ENCODE measurements at regions not wholly inside any gene's neighbourhood (a gene's known extent, or its start where the extent isn't known, plus 50 kb on each side); places are given as distances from the start of the nearest gene placed in this dataset.

DNA sequence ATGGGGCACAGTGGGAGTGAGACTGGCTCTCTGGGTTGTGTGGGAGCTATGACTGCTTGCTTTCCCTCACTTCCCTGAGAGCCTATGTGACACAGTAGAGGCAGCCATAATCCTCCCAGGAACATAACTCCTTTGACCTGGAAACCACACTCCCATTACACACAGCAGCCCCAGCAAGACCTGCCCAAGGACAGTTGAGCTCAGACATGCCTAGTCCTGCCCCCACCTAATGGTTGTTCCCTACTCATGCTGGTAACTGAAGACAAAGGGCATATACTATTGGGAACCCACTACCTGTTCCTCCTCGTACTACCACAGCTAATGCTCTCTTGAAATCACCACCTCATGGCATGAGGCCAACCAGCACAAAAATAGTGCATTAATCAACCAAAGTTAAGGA is 550.4 kb upstream of the ARPP21 start:
- TF ChIP-seq, protein P1, sequence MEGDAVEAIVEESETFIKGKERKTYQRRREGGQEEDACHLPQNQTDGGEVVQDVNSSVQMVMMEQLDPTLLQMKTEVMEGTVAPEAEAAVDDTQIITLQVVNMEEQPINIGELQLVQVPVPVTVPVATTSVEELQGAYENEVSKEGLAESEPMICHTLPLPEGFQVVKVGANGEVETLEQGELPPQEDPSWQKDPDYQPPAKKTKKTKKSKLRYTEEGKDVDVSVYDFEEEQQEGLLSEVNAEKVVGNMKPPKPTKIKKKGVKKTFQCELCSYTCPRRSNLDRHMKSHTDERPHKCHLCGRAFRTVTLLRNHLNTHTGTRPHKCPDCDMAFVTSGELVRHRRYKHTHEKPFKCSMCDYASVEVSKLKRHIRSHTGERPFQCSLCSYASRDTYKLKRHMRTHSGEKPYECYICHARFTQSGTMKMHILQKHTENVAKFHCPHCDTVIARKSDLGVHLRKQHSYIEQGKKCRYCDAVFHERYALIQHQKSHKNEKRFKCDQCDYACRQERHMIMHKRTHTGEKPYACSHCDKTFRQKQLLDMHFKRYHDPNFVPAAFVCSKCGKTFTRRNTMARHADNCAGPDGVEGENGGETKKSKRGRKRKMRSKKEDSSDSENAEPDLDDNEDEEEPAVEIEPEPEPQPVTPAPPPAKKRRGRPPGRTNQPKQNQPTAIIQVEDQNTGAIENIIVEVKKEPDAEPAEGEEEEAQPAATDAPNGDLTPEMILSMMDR (IDR thresholded peaks at IDR 0.05; ENCODE audit: unreplicated experiment): no peak
- Mint-ChIP-seq H3K4me3 (ENCODE audit: low read depth) (no peak overlapping the region), H3K27ac (no peak overlapping the region), H3K4me1 (ENCODE audit: low read depth) (no peaks in the 10 kb centered on the region), H3K9me3 (ENCODE audit: low read depth) (peaks cover 32% of the 10 kb centered on the region), H3K27me3 (no peaks in the 10 kb centered on the region), H3K36me3 (ENCODE audit: insufficient read depth) (no peaks in the 10 kb centered on the region)
- no peak for DNase-seq (ENCODE audit: low spot score, unreplicated experiment)

DNA sequence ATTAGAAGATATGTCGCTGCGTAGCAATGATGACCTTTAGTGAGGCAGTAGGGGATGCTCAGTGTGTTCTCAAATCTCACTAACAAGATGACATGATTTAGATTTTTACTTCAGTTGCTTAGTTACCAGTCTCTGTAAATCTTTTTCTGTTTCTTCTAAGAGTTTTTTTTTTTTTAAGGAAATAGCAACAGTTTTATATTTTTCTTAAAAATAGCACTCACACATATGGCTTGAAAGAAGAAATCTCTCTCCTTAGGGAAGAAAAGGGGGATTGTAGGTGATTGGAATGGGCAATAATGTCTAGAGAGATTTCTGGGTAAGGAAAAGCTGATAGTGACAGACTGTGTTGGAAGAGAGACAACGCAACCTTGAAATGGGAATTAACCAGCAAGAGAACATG is 524.6 kb upstream of the ARPP21 start:
- TF ChIP-seq, protein P1 (IDR thresholded peaks at IDR 0.05; ENCODE audit: unreplicated experiment): no peak
- no peaks in the 10 kb centered on the region for H3K9me3 Mint-ChIP-seq (ENCODE audit: low read depth)
- H3K36me3 Mint-ChIP-seq (ENCODE audit: insufficient read depth): no peaks in the 10 kb centered on the region
- no peaks in the 10 kb centered on the region for H3K4me1 Mint-ChIP-seq (ENCODE audit: low read depth)
- no peak overlapping the region for H3K4me3 Mint-ChIP-seq (ENCODE audit: low read depth)
- H3K27ac Mint-ChIP-seq: no peak overlapping the region
- H3K27me3 Mint-ChIP-seq: no peaks in the 10 kb centered on the region
- no peak for DNase-seq (ENCODE audit: low spot score, unreplicated experiment)

DNA sequence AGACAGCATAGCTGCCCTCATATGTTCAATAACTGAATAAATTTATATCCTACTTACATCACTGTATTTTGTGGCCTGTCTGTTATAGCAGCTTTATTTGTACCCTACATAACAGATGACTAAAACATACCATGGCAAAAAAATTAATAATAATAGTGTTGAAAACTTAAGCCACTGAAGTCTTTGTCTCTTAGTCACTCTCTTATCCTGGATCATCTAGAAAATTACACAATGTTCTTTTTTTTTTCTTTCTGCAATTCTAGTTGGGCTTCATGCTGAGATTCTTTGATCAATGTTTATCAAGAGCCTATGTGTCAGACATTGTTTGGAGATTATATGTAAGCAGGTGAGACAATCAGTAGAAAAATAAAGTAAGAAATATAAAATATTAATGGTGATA is 519.3 kb upstream of the ARPP21 start:
- DNase-seq (ENCODE audit: low spot score, unreplicated experiment): no peak
- Mint-ChIP-seq H3K27ac (no peak overlapping the region), H3K36me3 (ENCODE audit: insufficient read depth) (no peaks in the 10 kb centered on the region), H3K27me3 (no peaks in the 10 kb centered on the region), H3K4me1 (ENCODE audit: low read depth) (no peaks in the 10 kb centered on the region), H3K4me3 (ENCODE audit: low read depth) (no peak overlapping the region), H3K9me3 (ENCODE audit: low read depth) (no peaks in the 10 kb centered on the region)
- TF ChIP-seq, protein P1 (IDR thresholded peaks at IDR 0.05; ENCODE audit: unreplicated experiment): no peak

DNA sequence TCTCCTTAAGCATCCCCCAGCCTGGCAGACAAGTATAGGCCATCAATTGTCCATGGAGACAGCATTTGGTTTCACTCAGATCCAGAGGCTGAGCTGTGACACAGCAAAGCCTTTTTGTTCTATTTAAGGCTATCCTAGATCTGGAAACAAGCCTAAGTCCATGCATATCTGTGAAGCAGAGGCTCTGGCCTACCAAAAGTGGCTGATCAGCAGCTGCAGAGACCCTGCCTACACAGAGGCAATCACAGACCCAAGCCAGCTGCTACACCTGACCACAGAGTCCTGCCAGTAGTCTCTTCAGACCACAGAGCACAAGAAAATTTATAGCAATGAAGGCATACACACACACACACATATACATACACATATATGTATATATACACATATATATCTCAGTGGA is 501.7 kb upstream of the ARPP21 start:
- Mint-ChIP-seq H3K27ac (no peak overlapping the region), H3K27me3 (no peaks in the 10 kb centered on the region), H3K9me3 (ENCODE audit: low read depth) (peaks cover 4% of the 10 kb centered on the region), H3K36me3 (ENCODE audit: insufficient read depth) (no peaks in the 10 kb centered on the region), H3K4me3 (ENCODE audit: low read depth) (no peak overlapping the region), H3K4me1 (ENCODE audit: low read depth) (no peaks in the 10 kb centered on the region)
- TF ChIP-seq, protein P1 (IDR thresholded peaks at IDR 0.05; ENCODE audit: unreplicated experiment): no peak
- DNase-seq (ENCODE audit: low spot score, unreplicated experiment): no peak

DNA sequence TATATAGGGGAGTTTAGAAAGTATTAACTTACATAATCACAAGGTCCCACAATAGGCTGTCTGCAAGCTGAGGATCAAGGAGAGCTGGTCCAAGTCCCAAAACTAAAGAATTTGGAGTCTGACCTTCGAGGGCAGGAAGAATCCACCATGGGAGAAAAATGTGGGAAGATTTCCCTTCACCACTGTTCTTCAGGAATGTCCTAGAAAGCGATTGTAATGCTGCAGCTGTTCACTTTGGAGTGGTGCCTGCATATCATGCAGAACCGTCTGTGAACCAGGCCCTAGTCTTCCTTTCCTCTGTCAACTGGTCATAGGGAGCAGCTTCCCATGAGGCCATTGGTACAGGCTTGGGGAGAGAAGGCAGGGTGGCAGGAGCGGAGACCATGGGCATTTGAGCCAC is 497.9 kb upstream of the ARPP21 start:
- H3K27me3 Mint-ChIP-seq: no peaks in the 10 kb centered on the region
- peaks cover 7% of the 10 kb centered on the region for H3K9me3 Mint-ChIP-seq (ENCODE audit: low read depth)
- no peak overlapping the region for H3K27ac Mint-ChIP-seq
- H3K4me3 Mint-ChIP-seq (ENCODE audit: low read depth): no peak overlapping the region
- H3K4me1 Mint-ChIP-seq (ENCODE audit: low read depth): no peaks in the 10 kb centered on the region
- TF ChIP-seq, protein P1 (IDR thresholded peaks at IDR 0.05; ENCODE audit: unreplicated experiment): no peak
- no peaks in the 10 kb centered on the region for H3K36me3 Mint-ChIP-seq (ENCODE audit: insufficient read depth)
- no peak for DNase-seq (ENCODE audit: low spot score, unreplicated experiment)
